ENCODE measurements at regions not wholly inside any gene's neighbourhood (a gene's known extent, or its start where the extent isn't known, plus 50 kb on each side); places are given as distances from the start of the nearest gene placed in this dataset.

DNA sequence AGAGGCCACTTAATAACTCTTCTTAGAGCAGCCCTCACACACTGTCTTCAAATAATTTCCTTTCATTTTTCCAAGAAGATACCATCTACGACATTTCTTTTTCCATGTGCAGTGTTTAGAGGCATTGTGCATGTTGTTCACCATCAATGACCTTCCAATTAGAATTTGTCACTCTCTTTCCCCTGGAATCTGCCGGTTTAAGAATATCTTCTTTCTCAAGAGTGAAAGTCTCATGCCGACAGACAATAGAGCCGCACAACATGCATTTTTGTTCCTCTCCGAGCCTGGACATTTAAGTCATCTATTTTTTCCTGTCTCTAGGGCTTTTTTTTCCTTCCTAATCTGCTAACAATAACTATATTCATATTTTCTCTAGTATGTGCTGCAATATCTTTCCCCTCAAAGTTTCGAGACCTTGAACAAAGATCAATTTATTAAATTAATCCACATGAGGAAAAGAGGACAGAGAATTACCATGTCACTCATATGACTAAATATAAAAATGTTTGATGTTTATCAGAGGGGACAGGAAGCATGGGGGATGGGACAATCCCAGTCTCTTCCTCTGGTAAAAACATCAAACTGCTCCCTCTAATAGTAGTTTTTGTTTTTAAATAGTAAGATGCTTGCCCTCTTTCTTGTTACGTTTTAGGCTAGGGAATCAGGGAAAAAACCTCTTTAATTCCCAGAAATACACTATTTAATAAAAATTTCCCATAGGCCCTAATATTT lies 893.4 kb downstream of the C6orf118 start:
- no peak for TF ChIP-seq FOXP2 (optimal IDR thresholded peaks at IDR 0.05; ENCODE audit: borderline replicate concordance, extremely low read depth, extremely low read length, insufficient read depth)
- TF ChIP-seq SIN3A (IDR thresholded peaks at IDR 0.05; ENCODE audit: borderline replicate concordance, insufficient read depth, low read length) = no peak
- TF ChIP-seq TAF1 (IDR thresholded peaks at IDR 0.05; ENCODE audit: borderline replicate concordance, insufficient read depth, low read length) = no peak
- TF ChIP-seq POLR2AphosphoS5 (IDR thresholded peaks at IDR 0.05; ENCODE audit: low read depth, low read length) = no peak
- no peak for TF ChIP-seq REST (IDR thresholded peaks at IDR 0.05; ENCODE audit: insufficient read depth in 1 of 2, low read depth in 2 of 2, low read length in 2 of 2)

DNA sequence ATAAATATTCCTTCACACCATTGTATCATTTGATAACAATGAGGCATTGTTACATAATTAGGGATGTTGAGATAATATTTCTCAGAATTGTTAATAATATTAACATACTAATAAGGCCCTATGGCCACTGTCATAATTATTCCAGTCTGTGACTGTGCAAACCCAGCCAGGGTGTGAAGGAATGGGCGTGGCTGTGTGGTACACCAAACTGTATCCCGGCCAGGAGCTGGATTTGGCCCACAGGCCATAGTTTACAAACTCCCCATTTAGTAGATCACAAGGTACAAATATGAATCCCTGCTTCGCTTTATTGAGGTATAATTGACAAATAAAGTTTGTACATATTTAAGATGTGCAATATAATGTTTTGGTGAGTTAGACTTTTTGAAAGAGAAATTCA lies 894.7 kb downstream of the C6orf118 start:
- TF ChIP-seq FOXP2 (optimal IDR thresholded peaks at IDR 0.05; ENCODE audit: borderline replicate concordance, extremely low read depth, extremely low read length, insufficient read depth) (no peak), REST (IDR thresholded peaks at IDR 0.05; ENCODE audit: insufficient read depth in 1 of 2, low read depth in 2 of 2, low read length in 2 of 2) (no peak), TAF1 (IDR thresholded peaks at IDR 0.05; ENCODE audit: borderline replicate concordance, insufficient read depth, low read length) (no peak), SIN3A (IDR thresholded peaks at IDR 0.05; ENCODE audit: borderline replicate concordance, insufficient read depth, low read length) (no peak), POLR2AphosphoS5 (IDR thresholded peaks at IDR 0.05; ENCODE audit: low read depth, low read length) (no peak)

- TF ChIP-seq TAF1 (IDR thresholded peaks at IDR 0.05; ENCODE audit: borderline replicate concordance, insufficient read depth, low read length) = no peak
- no peak for TF ChIP-seq SIN3A (IDR thresholded peaks at IDR 0.05; ENCODE audit: borderline replicate concordance, insufficient read depth, low read length)
- TF ChIP-seq POLR2AphosphoS5 (IDR thresholded peaks at IDR 0.05; ENCODE audit: low read depth, low read length) = no peak
- no peak for TF ChIP-seq REST (IDR thresholded peaks at IDR 0.05; ENCODE audit: insufficient read depth in 1 of 2, low read depth in 2 of 2, low read length in 2 of 2)
- TF ChIP-seq FOXP2 (optimal IDR thresholded peaks at IDR 0.05; ENCODE audit: borderline replicate concordance, extremely low read depth, extremely low read length, insufficient read depth) = no peak
These were observed 896.8 kb downstream of the C6orf118 start for GRCh38 chr6:164412566-164412965.

DNA sequence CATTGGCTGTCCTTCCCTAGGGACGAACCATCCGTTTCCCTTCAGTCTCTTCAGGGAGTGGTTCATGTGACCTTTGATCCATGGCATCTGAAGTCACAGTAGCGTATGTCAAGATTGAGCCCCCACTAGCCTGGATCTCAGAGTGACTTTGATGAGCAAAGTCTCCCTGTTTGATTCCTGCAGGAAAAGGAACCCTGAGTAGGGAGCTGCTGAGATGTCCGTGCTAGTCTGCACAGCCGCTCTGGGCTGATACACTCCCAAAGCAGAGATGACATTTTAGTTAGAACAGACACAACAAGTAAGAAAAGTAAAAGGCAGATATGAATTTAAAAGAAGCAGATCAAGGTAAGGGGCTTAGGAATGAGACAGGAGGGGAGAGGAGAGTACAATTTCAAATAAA lies 899.4 kb downstream of the C6orf118 start:
- TF ChIP-seq POLR2AphosphoS5 (IDR thresholded peaks at IDR 0.05; ENCODE audit: low read depth, low read length) = no peak
- TF ChIP-seq TAF1 (IDR thresholded peaks at IDR 0.05; ENCODE audit: borderline replicate concordance, insufficient read depth, low read length) = no peak
- no peak for TF ChIP-seq SIN3A (IDR thresholded peaks at IDR 0.05; ENCODE audit: borderline replicate concordance, insufficient read depth, low read length)
- TF ChIP-seq FOXP2 (optimal IDR thresholded peaks at IDR 0.05; ENCODE audit: borderline replicate concordance, extremely low read depth, extremely low read length, insufficient read depth) = no peak
- TF ChIP-seq REST (IDR thresholded peaks at IDR 0.05; ENCODE audit: insufficient read depth in 1 of 2, low read depth in 2 of 2, low read length in 2 of 2) = no peak
